UCSD-AML1 (cell line): ENCODE measurements at regions not wholly inside any gene's neighbourhood (a gene's known extent, or its start where the extent isn't known, plus 50 kb on each side); places are given as distances from the start of the nearest gene placed in this dataset.
A peak's percentile ranks its signal among the peaks of the same experiment; 100 is the strongest.

Experiments used
- DNase-seq: peaks from one replicate; lab custom pipeline; 2025; ENCODE audit not compliant: unreplicated experiment; lab: John Stamatoyannopoulos, UW

GRCh38 chr20:11118802-11119380 lies 445.1 kb upstream of the JAG1 start:
- no peak for DNase-seq

- no peak for DNase-seq
These were observed 445.8 kb upstream of the JAG1 start for GRCh38 chr20:11119573-11119972.

- DNase-seq, result no peak
These were observed 446.6 kb upstream of the JAG1 start for GRCh38 chr20:11120431-11120830.

- peak; percentile 19 for DNase-seq
These were observed 451.2 kb upstream of the JAG1 start for GRCh38 chr20:11124849-11125505.

- no peak for DNase-seq
These were observed 454.5 kb upstream of the JAG1 start for GRCh38 chr20:11128220-11128718.

- no peak for DNase-seq
These were observed 454.9 kb upstream of the JAG1 start for GRCh38 chr20:11128721-11129120.

- DNase-seq, result no peak
These were observed 456.9 kb upstream of the JAG1 start for GRCh38 chr20:11130554-11131166.

GRCh38 chr20:11132819-11133415 lies 459.1 kb upstream of the JAG1 start:
- DNase-seq, result no peak

- no peak for DNase-seq
These were observed 462.9 kb upstream of the JAG1 start for GRCh38 chr20:11136691-11137090.

GRCh38 chr20:11137688-11138087 lies 463.9 kb upstream of the JAG1 start:
- DNase-seq, result no peak

GRCh38 chr20:11140359-11140758 lies 466.6 kb upstream of the JAG1 start:
- no peak for DNase-seq

GRCh38 chr20:11143481-11143880 lies 469.7 kb upstream of the JAG1 start:
- no peak for DNase-seq

- no peak for DNase-seq
These were observed 470.5 kb upstream of the JAG1 start for GRCh38 chr20:11144114-11144950.

GRCh38 chr20:11145616-11146015 lies 471.8 kb upstream of the JAG1 start:
- DNase-seq, result no peak

- DNase-seq, result no peak
These were observed 480.0 kb upstream of the JAG1 start for GRCh38 chr20:11153819-11154218.

GRCh38 chr20:11155156-11155756 lies 481.5 kb upstream of the JAG1 start:
- DNase-seq, result no peak

GRCh38 chr20:11156922-11157321 lies 483.1 kb upstream of the JAG1 start:
- DNase-seq, result no peak

GRCh38 chr20:11158146-11158545 lies 484.3 kb upstream of the JAG1 start:
- DNase-seq, result no peak

GRCh38 chr20:11158589-11158988 lies 484.8 kb upstream of the JAG1 start:
- no peak for DNase-seq

- peak; percentile 33 for DNase-seq
These were observed 485.9 kb upstream of the JAG1 start for GRCh38 chr20:11159728-11160127.
